Esophagus muscularis mucosa (tissue), 3 donors: ENCODE measurements at regions not wholly inside any gene's neighbourhood (a gene's known extent, or its start where the extent isn't known, plus 50 kb on each side); places are given as distances from the start of the nearest gene placed in this dataset.

ENCODE experiments used
- POLR2A ChIP-seq: fragments of 450-650 bp; IDR thresholded peaks from one replicate; pipeline ENCODE4 v1.6.1; 2017; ENCODE audit warnings: antibody characterized with exemption, moderate library complexity, mild to moderate bottlenecking, low read depth
- POLR2AphosphoS5 ChIP-seq, 2 donors: sonication (generic); formaldehyde crosslinking; IDR thresholded peaks; one replicate each; pipeline ENCODE4 v1.6.1; 2017; ENCODE audit warnings: antibody characterized with exemption in 2 of 2
- TF ChIP-seq, protein P1 (sequence below), 3 experiments: fragments of 200-600 bp in 2 of 3; fragments of 450-650 bp in 1 of 3; sonication (generic) in 2 of 3; IDR thresholded peaks; one replicate each; pipeline ENCODE4 v1.5.1; 2017 to 2019; ENCODE audit warnings: antibody characterized with exemption in 3 of 3, mild to moderate bottlenecking in 2 of 3, moderate library complexity in 1 of 3

- TF ChIP-seq POLR2A = no peak
- TF ChIP-seq, protein P1, sequence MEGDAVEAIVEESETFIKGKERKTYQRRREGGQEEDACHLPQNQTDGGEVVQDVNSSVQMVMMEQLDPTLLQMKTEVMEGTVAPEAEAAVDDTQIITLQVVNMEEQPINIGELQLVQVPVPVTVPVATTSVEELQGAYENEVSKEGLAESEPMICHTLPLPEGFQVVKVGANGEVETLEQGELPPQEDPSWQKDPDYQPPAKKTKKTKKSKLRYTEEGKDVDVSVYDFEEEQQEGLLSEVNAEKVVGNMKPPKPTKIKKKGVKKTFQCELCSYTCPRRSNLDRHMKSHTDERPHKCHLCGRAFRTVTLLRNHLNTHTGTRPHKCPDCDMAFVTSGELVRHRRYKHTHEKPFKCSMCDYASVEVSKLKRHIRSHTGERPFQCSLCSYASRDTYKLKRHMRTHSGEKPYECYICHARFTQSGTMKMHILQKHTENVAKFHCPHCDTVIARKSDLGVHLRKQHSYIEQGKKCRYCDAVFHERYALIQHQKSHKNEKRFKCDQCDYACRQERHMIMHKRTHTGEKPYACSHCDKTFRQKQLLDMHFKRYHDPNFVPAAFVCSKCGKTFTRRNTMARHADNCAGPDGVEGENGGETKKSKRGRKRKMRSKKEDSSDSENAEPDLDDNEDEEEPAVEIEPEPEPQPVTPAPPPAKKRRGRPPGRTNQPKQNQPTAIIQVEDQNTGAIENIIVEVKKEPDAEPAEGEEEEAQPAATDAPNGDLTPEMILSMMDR (IDR thresholded peaks at IDR 0.05) = no peak
- TF ChIP-seq POLR2AphosphoS5 (IDR thresholded peaks at IDR 0.05) = no peak
Observed at GRCh38 chr10:128739930-128740329, 613.7 kb upstream of the MKI67 start.
